Lower lobe of right lung (tissue), 2 donors: ENCODE measurements at regions not wholly inside any gene's neighbourhood (a gene's known extent, or its start where the extent isn't known, plus 50 kb on each side); places are given as distances from the start of the nearest gene placed in this dataset.
A peak's percentile ranks its signal among the peaks of the same experiment; 100 is the strongest.

Experiments used
- ATAC-seq, 2 donors: fragments of 200-7000 bp; cut with Tn5 transposase; one replicate each; pipeline ENCODE4 v1.9.1; 2020 to 2022; ENCODE audit warnings: mild to moderate bottlenecking in 2 of 2, moderate library complexity in 2 of 2
- DNase-seq: peaks from one replicate; pipeline ENCODE4 v3.0.0-alpha.2; 2020
- H3K27ac ChIP-seq: fragments of 200-600 bp; one replicate; pipeline ENCODE4 v1.8.0; 2022
- H3K27me3 ChIP-seq: fragments of 200-600 bp; one replicate; pipeline ENCODE4 v1.8.0; 2022; ENCODE audit warnings: low read depth
- H3K36me3 ChIP-seq: fragments of 200-600 bp; one replicate; pipeline ENCODE4 v1.8.0; 2022; ENCODE audit warnings: mild to moderate bottlenecking
- H3K4me1 ChIP-seq: fragments of 200-600 bp; one replicate; pipeline ENCODE4 v1.8.0; 2022
- H3K4me3 ChIP-seq: fragments of 200-600 bp; one replicate; pipeline ENCODE4 v1.8.0; 2022; ENCODE audit warnings: mild to moderate bottlenecking
- H3K9me3 ChIP-seq: fragments of 200-600 bp; one replicate; pipeline ENCODE4 v1.8.0; 2022
- CTCF ChIP-seq: fragments of 200-600 bp; IDR thresholded peaks from one replicate; pipeline ENCODE4 v1.8.0; 2022; ENCODE audit warnings: antibody characterized with exemption, mild to moderate bottlenecking
- intact Hi-C: fragments of 100-400 bp; cut with DNase I; formaldehyde crosslinking; loops from one replicate; pipeline ENCODE4 v1.11.0; 2022
- donor health status: DM: no; HTN: yes; CAD: no; lungs with severe emphysema.

DNA sequence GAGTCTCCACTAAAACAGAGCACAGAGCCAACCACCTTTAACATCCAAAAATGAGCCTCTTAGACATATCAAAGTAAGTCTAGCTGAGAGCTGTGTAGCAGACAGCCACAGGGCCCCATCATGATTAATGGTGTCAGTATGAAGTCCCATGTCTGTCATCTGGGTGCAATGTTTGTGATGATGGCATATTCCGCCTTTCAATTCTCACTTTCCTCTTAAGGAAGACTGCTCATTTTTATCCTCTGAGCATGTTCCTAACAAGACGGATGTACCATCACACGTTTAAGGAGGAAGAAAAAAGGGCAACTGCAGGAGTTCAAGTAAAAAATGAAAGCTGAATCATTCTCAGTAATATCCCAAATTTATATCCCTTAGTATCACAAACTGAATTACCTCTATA, 85.8 kb upstream of the KCNMB2 start:
- no peaks in the 10 kb centered on the region for H3K4me1 ChIP-seq
- H3K9me3 ChIP-seq: no peaks in the 10 kb centered on the region
- H3K36me3 ChIP-seq: no peaks in the 10 kb centered on the region
- DNase-seq (no peak), ATAC-seq (no peak)
- no peaks in the 10 kb centered on the region for H3K27me3 ChIP-seq
- no peak overlapping the region for H3K27ac ChIP-seq
- H3K4me3 ChIP-seq: no peak overlapping the region
- intact Hi-C loops: no loop called here
- no peak for TF ChIP-seq CTCF

DNA sequence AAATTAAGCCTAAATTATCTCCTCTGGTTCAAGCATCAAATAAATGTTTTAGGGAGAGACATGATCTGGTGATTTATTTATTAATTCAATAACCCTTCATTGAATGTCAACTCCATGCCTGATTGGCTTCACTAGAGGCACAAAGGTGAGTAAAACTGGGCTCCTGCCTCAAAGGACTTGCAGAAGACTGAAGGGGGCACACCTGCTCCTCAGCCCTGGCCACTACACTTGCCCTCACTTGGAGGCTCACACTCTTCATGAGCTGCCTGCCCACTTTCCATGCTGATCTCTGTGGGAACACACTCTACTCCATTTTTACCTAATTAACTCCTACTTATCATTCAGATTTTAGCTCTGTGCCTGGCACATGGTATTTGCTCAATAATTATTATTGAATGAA, 84.4 kb upstream of the KCNMB2 start:
- ATAC-seq (no peak), DNase-seq (no peak)
- no peak overlapping the region for H3K4me3 ChIP-seq
- H3K27me3 ChIP-seq: no peaks in the 10 kb centered on the region
- no peak for TF ChIP-seq CTCF
- H3K36me3 ChIP-seq: no peaks in the 10 kb centered on the region
- no peaks in the 10 kb centered on the region for H3K4me1 ChIP-seq
- intact Hi-C loops: no loop called here
- no peaks in the 10 kb centered on the region for H3K9me3 ChIP-seq
- no peak overlapping the region for H3K27ac ChIP-seq

DNA sequence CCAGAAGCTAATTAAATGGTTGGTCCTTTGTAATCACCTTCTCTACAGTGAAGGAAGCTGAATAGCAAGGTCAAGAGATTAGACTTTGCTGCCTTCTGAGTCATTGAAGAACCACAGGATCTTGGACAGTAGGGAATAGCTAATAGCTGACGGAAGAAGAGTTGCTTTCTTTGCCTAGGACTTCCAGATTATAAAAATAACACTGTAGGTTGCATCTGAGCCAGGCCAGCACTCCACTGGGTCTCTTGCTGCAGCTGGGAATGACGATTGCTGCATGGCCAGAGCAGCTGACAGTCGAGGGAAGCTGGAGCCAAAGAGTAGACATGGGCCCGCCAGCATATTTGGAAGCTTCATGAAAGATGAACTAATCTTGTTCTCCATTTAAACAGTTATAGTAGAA, 81.5 kb upstream of the KCNMB2 start:
- DNase-seq (no peak), ATAC-seq (peak; percentile 53 to 77)
- Histone ChIP-seq H3K27me3 (no peaks in the 10 kb centered on the region), H3K4me3 (no peak overlapping the region), H3K27ac (no peak overlapping the region), H3K9me3 (no peaks in the 10 kb centered on the region), H3K4me1 (no peaks in the 10 kb centered on the region), H3K36me3 (no peaks in the 10 kb centered on the region)
- intact Hi-C loops: no loop called here
- no peak for TF ChIP-seq CTCF

DNA sequence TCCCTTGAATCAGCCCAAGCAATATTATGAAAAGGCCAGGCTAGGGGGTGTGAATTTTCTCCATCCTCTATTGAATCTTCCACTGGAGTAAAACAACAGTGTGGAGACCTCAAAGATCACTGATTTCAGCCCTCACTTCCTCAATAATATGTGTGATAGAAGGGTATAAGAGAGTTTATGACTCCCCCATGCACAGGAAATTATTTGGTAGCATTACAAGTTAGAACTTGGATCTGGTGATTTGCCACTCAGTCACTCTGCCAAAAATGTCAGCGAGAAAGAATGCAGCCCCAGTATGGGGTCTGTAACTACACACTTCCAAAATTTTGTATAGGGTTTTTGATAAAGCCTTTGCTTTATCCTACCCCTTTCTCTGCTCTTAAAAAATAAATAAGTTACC, 81.0 kb upstream of the KCNMB2 start:
- no peak for TF ChIP-seq CTCF
- intact Hi-C loops: no loop called here
- ATAC-seq: no peak
- H3K4me1 ChIP-seq: no peaks in the 10 kb centered on the region
- H3K4me3 ChIP-seq: no peak overlapping the region
- no peak for DNase-seq
- no peaks in the 10 kb centered on the region for H3K27me3 ChIP-seq
- no peaks in the 10 kb centered on the region for H3K36me3 ChIP-seq
- no peak overlapping the region for H3K27ac ChIP-seq
- H3K9me3 ChIP-seq: no peaks in the 10 kb centered on the region

- no peak overlapping the region for H3K27ac ChIP-seq
- intact Hi-C loops: no loop called here
- H3K4me3 ChIP-seq: no peak overlapping the region
- no peaks in the 10 kb centered on the region for H3K27me3 ChIP-seq
- ATAC-seq (no peak), DNase-seq (no peak)
- H3K36me3 ChIP-seq: no peaks in the 10 kb centered on the region
- TF ChIP-seq CTCF: no peak
- no peaks in the 10 kb centered on the region for H3K4me1 ChIP-seq
- no peaks in the 10 kb centered on the region for H3K9me3 ChIP-seq
Observed at GRCh38 chr3:178455946-178456345, 80.3 kb upstream of the KCNMB2 start.
